Kasumi-1 (cell line): ENCODE measurements at regions not wholly inside any gene's neighbourhood (a gene's known extent, or its start where the extent isn't known, plus 50 kb on each side); places are given as distances from the start of the nearest gene placed in this dataset.

ENCODE experiments used
- DNase-seq, 2 experiments: peaks; one replicate each; lab custom pipeline; 2025; lab: John Stamatoyannopoulos, UW

DNA sequence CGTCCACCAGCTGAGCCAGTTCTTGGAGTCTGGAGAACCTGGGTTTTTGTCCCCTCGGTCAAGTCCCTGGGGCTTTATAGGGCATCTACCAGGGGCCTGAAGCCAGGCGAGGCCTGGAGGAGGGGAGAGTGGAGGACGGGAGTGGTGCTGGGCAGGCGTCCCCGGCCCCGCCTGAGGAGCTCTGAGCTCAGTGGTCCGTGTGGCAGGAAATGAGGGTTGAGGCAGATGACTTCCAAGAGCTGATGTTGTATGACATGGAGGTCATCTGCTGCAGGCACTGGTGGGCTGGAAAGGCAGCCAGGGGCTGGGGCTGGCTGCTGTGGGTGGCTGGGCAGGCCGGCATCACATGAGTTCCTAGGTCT is 118.5 kb upstream of the HS6ST1 start:
- DNase-seq = no peak

DNA sequence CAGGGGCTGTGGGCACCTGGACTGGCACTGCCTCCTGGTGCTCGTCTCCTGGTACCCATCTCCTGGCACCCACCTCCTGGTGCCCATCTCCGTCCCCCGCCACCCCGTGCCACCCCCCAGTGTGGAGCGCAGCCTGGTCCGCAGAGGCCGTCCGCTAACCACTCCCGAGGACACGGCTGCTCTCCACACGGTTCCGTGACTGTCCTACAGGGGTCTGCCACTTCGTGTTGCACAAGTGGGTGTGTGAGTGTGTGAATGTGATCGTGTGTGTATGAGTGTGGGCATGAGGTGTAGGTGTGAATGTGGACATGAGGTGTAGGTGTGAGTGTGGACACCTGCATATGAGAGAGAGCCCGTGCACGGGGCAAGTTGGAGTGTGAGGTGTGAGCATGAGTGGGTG is 119.4 kb upstream of the HS6ST1 start:
- no peak for DNase-seq

DNA sequence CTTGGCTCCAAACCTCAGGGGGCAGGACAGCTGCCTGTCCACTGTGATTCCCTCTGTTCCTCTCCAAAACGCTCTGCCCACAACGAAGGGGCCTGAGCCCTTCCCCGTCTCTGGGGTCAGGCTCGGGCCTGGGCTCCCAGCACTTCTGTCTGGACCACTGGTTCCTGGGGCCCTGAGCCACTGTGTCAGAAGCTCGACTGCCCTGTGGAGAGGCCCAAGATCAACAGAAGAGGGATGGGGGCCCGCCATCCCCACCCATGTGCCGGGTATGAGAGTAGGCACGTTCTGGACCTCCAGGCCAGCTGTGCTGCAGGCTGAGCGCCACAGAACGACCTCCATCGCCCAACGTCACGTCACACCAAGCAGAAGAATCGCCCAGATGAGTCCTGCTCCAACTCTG is 119.9 kb upstream of the HS6ST1 start:
- DNase-seq = no peak

DNA sequence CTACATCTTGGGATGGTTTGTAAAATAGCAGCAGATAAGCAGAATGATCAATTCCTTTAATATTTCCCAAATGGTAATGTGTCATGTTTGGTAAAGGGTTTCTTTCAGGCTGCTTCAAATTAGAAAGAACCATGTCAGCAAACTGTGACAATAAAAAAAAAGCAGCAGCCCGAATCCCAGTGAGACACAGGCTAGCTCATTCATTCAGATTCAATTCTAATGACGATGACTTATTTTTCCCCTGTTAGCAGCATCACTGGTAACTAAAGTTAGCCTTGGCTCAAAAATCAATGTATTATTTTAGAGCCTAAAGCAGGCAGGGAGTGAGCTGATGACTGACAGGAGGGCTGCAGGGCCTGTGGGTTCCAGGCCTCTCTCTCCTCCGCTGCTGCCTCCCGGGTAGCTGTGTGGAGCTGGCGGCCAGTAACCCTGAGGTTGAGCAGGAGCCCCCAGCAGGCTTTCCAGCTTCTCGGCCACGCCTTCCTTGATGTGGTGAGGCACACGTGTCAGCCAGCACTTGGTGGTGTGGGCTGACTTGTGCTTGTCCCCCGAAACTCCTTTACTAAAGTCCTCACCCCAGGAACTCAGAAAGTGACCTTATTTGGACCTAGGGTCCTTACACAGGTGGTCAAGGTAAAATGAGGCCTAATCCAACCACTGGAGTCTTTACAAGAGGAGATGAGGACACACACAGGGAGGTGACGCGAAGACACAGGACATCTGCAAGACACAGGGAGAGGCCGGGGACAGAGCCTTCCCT is 120.5 kb upstream of the HS6ST1 start:
- DNase-seq = no peak

DNA sequence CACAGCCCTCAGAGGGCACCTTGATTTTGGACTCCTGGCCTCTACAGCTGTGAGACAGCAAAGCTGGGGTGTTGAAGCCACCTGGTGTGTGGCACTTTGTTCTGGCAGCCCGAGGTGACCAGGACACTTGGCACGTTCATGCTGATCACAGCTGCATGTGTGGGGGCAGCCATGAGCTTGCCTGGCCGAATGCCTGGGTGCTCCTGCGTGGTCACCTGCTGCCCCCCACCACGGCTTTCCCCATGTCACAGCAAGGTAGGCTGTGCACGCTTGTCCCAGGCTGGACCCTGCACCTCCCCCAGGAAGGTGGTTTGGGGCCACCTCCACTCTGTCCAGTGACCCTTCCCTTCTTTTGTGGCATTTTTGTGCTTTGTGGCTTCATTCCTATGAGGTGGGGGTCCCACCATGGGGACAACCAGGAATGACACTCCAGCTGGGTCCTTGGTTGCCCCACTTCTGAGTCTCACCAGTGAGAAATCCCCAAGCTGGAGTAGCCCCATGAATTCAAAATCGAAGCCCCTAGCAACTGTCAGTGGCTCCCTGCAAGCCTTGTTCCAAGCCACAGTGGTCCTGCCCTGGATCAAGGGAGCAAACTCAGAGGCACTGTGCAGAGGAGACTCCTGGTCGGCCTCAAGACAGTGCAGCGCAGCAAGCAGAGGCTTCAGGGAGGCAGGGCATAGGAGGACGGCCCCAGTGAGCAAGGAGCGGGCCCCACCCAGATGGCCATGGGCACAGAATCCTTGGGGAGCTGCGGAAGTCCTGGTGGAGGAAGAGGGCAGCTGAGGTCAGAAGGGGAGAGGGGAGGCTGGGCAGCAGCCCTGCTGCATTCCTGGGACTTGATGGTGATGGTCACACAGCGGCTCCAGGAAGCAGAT is 121.4 kb upstream of the HS6ST1 start:
- DNase-seq = no peak

DNA sequence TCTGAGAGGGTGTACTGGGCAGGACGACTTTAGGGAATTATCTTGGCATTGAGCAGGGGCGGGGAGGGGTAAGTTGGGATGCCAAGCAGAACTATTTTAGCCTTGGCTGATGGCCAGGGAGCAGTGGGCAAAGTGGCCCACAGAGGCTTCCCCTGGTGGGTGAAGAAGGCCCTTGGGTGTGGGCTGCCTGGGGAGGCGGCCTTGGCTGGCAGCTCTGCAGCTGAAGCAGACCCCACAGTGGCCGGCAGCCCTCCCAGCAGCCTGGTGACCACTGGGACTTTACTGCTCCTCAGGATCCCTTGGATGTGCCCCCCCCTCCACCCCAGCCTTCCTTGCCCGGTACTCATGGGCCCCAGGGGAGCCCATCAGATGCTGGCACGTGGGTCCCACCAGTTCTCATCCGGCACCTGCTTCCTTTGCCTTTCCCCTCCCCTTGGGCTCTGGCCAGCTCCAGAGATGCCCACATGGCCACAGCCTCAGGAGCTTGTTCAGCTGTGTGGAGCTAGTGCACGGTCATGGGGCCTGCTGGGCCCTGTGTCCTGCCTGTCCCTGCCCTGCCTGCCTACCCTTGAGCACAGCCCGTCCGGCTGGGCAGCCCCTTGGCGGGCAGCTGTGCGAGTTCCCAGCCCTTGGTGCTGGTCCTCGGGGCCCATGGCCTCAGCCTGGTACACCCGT is 122.1 kb upstream of the HS6ST1 start:
- no peak for DNase-seq

DNA sequence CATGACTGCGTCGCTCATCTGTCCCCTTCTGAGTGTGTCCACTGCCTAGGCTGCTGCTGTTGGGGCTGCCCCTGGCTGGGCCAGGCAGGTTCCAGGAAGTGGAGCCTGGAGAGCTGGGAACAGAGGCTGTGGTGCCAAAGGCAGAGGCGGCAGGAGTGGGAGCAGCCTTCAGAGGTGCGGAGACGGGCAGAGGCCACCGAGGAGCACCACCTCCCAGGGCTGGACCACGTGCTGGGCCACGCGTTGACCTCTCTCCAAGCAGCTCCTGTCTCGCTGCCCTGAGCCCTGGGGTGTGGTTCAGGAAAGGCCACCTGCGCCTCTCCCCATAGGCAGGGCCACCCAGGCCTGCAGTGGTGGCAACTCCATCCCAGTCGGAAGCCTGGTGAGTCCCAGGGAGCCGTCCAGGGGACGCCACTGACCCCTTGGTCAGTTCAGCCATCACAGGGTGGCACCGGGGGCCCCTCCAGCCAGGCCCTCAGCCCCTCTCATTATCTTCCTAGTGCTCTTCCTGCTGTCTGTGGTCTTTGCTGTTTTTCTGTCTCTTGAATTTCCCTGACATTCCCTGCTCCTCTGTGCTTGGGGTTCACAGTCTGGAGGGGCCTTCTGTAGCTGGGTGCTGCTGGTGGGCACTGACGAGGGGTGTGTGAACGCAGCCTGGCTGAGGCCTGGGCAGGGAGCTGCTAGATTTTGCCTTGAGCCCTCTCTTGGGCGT is 122.8 kb upstream of the HS6ST1 start:
- no peak for DNase-seq

DNA sequence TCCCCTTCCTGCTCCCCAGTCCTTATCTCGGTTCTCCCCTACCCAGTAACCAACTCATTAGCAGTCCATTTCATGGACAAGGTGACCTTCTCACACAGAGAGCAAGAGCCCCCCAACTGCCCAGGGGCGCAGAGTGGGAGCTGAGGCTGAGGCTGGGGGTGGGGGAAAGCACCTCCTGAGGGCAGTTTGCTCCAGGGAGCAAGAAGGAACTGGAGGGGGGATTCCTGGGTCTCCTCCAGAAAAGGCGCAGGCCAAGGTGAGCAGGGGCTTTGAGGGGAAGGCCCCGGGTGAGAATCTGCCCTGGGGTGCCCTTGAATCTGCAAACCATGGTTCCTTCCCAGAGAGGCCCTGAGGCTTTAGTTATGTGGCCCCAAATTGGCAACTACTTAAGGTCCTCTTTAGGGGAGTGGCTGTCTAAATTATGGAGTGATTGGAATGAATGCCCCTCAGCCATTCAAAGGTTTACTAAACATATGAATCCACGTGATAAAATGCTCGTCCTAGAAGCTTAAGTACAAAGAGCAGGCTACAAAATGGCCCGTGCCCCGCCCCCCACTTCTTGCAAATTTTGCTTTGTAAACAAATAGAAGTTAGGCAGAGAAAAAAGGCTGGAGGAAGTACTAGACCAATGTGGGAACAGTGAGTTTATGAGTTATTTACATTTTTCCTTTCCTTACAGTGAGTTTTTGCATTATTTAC is 123.5 kb upstream of the HS6ST1 start:
- DNase-seq = peak; percentile 37 to 70

DNA sequence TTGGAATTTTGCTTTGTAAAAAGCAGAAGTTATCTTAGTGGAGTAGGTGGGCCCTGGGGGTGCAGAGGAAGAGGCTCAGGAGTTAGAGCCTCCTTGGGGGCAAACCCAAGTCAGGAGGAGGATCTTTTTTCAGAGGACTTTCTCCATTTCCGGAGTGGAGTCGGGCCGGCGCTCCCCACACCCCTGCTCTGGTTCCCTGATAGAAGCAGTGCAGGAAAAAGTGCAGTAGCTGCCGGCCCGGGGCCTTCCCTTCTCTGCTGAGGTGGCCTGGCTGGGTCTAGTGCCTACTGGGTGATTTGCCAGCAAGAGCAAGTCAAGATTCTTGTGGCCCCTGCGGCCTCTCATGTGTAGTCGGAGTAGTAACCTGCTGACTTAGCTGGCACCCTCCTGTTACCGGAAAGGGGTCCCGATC is 124.2 kb upstream of the HS6ST1 start:
- DNase-seq = peak; percentile 87 to 88

DNA sequence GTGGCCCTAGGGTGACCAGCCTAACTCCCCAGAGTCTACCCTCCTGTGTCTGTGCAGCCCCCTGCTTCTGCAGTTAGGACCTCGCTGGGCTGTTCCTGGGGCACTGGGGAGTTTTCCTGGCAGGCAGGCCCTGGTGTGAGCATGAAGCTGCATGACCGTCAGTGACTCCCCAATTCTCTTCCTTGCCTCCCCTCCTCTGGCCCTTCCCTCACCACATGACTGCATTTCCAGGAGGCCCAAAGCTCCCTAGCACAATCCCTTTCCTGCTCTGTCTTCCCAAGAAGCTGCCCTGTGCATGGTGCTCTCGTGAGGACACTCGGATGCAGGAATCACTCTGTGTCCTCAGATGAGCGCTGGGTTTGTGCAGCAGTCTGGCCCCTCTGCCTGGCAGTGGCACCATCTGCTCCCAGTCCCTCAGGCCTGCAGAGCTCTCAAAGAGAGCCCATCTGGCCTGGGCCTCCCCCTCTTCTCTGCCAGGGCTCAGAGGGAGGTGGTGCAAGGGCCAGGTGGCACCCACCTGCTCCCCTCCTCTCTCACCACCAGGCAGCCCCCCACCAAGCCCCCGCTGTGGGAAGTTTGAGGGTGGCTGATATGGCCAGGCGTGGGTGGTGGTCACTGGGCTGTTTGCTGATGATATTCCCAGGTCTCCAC is 125.6 kb upstream of the HS6ST1 start:
- no peak for DNase-seq

DNA sequence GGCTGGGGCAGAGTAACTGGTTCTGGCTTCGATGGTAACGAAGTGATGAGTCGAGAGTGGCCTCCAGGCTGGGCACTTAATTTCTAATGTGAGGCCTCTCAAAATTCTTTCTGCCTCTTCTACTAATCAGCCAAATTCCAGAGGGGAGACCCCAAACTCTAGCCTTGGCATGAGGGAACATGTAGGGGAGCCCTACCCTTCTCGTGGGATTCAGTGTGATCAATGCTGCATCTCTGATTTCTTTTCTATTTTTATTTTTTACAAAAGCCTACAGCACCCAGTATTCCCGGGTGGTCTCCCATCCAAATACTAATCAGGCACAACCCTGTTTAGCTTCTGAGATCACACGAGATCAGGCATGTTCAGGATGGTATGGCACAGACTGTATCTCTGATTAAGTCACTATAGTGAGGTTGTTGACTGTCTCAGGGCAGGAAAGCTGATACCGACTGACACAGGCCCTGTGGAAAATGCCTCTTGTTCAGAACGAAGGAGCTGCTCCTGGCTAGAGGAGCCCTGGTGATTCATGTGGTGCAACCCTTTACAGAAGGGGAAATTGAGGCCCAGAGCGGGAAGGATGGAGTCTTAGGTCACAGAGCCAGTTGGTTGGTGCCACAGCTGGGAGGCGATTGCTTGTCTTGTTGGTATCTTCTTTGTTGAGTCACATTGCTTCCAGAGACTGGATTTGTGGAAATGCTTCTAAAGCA is 126.3 kb upstream of the HS6ST1 start:
- no peak for DNase-seq

DNA sequence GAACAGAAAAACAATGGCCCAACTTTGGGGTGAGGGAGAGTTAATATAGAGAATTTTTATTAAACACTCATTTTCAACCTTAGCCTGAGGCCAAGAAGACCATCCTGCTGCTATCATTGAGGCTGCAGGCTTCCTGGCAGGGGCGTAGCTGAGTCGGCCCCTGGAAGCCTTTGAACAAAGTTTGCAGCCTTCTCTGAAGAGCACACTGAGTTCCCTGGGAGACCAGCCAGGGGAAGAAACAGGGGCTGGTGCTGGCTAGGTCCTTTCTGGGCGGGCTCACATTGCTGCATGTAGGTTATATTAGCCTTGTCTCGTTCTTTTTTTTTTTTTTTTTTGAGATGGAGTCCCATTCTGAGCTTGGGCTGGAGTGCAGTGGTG is 126.8 kb upstream of the HS6ST1 start:
- no peak for DNase-seq

DNA sequence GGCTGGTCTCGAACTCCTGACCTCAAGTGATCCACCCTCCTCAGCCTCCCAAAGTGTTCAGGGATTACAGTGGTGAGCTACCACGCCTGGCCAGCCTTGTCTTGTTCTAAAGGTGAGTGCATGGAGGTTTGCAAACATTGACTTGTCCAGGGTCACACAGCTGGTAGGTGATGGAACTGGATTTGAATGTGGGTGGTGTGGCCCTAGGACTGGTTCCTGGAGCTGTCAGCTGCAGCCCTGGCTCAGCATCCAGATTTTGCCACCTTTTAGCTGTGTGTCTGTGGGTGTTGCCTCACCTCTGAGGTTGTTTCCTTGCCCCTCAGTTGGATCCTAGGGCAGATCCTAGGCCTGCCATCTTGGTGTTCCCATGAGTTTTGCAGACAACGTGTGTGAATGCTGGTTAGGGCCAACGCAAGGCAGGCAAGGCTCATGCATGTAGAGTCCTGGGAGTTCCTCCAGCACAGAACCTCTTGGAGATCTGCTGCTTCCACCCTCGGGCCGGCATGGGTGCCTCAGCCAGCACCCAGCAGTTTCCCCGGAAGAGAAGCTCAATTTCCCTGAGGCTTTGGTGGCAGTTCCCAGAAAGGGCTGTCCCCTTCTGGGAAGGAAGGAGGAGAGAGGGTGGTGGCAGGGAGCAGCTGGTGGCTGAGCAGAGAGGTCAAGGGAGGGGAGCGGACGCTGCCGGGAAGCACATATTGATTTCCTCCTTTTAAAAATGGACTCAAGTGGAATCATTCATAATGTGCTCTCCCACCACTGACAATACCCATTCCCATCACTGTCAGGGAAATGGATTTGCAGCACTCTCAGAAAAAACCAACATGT is 127.6 kb upstream of the HS6ST1 start:
- no peak for DNase-seq

DNA sequence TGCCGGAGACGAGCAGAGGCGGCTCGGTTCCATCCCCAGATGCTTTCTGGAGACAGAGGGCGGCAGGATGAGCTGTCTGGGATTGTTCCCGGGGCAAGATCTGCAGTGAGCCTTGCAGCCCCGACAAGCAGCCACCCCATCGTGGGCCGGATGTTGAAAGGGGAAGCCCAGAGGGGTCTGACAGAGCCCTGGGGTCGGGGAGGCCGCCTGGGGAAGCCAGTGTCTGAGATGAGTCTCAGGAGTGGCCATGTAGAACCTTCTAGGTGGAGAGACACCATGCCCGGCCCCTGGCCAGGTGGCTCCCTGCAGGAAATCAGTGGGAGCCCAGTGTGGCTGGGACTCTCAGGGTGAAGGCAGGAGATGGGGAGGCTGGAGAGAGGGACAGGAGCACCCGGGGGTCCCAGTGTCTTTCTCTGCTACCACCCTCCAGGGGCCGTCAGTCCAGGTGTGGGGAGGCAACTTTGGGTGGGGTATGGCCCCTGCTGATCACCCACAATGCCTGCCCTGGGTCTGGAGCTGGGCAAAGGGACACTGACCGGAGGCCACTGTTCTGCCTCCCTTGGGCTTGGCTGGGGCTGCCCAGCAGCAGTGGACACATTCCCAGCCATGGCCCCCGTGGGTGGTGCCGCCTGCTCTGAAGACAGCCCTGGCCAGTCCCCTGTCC is 128.3 kb upstream of the HS6ST1 start:
- DNase-seq = no peak

DNA sequence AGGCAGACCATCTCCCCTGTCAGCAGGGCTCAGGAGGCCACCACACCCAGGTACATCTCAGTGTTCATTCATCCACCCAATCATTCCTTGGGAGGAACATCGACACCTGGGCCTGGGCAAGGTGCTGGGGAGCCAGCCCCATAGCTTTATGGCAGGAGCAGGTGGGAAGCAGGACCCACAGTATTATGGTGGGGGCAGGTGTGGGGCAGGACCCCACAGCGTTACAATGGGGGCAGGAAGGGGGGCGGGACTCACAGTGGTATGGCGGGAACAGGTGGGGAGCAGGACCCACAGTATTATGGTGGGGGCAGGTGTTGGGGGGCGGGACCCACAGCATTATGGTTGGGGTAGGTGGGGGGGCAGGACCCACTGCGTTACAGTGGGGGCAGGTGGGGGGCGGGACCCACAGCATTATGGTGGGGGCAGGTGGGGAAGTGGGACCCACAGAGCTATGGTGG is 128.9 kb upstream of the HS6ST1 start:
- DNase-seq = no peak

DNA sequence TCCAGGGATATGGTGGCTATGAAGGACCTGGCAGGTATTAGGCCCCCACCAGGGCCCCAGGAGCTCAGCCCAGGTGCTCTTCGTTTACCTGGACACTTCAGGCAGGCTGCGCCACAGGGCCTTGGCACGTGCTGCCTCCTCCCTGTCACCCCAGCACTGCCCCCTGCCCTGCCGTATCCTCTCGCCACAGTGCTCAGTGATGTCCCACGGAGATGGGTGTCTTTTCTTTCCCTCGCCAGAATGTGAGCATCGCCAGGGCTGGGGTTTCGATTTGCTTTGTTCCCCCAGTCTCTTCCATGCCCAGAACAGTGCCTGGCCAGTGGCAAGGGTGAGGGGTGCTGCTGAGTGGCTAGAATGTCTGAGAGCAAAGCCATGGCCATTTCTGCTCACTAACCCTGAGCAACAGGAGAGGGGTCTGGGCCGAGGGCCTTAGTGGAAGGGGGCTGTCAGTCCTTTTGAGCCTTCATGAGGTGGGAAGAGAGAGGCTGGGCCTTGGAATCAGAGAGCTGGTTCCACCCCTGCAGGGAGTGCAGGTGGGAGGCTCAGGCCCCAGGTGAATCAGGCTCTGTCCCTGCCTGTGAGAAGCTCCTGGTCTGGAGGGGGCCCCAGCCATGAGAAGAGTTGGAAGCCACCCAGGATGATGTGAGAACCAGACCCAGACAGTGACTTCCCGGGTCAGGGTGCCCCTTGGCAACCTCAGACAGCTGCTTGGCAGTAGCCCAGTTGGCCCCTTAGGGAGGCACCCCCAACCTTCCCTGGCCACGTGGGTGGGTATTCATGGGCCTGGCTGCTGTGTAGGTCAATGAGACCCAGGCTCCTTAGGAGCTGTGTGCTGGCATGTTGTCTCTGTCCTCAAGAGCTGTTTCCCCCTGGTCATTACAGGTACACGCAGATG is 129.9 kb upstream of the HS6ST1 start:
- no peak for DNase-seq

DNA sequence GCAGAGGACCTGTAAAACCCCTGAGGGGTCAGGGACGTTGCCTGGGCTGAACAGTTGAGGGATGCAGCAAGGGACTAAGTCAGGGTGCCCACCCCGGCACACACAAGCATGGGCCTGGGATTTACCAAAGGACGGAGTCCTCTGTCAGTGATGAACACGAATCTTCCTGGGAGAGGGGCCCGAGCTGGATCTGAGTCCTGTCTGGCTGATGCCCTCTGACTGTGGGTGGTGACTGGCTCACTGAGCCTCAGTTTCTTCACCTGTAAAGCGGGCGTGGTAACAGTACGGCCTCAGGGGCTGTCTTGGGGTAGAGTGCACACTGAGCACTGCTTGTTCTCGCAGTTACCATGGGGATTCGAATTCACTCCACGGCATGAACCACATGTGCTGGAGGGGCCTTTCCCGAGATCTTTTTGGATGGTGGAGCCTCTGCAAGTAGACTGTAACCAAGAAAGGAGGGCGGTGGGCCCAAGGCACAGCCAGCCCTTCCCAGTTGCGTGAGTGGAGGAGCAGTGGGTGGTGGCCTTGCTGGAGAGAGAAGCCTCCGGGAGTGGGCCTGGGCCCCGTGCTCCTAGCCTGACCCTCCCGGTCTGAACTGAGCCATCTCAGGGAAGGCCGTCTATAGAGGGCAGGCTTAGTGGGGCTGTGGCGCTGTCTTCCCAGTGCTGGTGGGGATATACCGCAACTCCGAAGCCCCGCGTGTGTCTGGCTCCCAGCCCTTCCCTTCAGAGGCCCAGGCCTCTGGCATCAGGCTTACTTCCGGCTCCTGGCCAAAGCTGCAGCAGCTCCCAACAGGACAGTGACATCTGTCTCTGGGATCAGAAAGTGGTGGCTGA is 130.8 kb upstream of the HS6ST1 start:
- DNase-seq = no peak
